ENCODE measurements at regions not wholly inside any gene's neighbourhood (a gene's known extent, or its start where the extent isn't known, plus 50 kb on each side); places are given as distances from the start of the nearest gene placed in this dataset.

DNA sequence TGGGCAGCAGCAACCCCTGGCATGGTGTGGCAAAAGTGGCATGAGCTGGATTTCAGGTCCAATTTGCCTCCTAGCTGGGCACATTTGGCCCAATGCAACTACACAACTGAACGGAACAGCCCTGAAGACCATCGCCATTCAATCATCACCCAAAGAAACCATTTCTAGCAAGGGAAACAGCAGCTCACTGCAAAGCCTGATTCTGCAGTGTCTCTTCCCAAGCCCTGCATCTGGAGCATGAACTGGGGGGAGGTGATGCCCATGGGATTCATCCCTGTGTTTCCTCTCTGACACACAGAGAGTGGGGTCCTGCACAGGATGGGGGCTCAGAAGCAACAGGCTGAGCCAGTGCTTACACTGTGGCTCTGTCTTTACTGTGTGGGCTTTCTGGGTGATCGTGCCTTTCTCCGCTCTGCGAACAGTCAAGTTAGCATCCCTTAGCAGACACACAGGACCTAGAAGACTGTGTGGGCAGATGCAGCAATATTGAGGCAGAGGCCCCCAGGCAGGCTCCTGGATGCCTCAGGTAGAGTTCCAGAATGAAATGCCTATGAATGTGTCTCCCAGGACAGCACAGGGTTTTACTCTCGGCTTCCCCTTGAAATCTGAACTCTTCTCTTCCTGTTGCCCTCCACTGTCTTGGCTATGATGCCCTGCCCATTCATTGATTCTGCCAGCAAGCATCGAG is 91.1 kb upstream of the ALDH1A3 start:
- H3K79me2 ChIP-seq (ENCODE audit: insufficient read depth, low read length) = no peaks in the 10 kb centered on the region
- ATAC-seq (ENCODE audit: insufficient read depth, low read depth) = no peak

DNA sequence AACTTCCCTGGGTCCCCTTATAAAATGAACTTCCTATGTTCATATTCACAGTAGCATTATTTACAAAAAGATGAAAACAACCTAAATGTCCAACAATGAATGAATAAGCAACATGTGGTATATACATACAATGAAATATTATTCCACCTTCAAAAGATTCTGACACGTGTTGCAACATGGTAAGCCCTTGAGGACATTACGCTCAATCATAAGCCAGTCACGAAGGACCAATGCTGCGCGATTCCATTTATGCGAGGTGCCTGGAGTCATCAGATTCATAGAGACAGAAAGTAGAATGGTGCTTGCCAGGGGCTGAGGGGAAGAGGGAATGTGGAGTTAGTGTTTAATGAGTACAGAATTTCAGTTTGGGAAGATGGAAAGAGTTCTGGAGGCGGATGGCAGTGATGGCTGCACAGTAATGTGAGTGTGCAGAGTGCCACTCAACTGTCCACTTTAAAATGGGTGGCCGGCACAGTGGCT is 88.8 kb upstream of the ALDH1A3 start:
- no peak overlapping the region for H3K4me3 ChIP-seq (ENCODE audit: low read depth in 1 of 2, low read length in 2 of 2)
- no peaks in the 10 kb centered on the region for H3K79me2 ChIP-seq (ENCODE audit: insufficient read depth, low read length)
- no peak overlapping the region for H3K9ac ChIP-seq (ENCODE audit: low read depth, low read length)
- TF ChIP-seq, protein P1, sequence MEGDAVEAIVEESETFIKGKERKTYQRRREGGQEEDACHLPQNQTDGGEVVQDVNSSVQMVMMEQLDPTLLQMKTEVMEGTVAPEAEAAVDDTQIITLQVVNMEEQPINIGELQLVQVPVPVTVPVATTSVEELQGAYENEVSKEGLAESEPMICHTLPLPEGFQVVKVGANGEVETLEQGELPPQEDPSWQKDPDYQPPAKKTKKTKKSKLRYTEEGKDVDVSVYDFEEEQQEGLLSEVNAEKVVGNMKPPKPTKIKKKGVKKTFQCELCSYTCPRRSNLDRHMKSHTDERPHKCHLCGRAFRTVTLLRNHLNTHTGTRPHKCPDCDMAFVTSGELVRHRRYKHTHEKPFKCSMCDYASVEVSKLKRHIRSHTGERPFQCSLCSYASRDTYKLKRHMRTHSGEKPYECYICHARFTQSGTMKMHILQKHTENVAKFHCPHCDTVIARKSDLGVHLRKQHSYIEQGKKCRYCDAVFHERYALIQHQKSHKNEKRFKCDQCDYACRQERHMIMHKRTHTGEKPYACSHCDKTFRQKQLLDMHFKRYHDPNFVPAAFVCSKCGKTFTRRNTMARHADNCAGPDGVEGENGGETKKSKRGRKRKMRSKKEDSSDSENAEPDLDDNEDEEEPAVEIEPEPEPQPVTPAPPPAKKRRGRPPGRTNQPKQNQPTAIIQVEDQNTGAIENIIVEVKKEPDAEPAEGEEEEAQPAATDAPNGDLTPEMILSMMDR (IDR thresholded peaks at IDR 0.05; ENCODE audit: borderline replicate concordance, extremely low read depth, low read length, poor library complexity, severe bottlenecking) = no peak
- TF ChIP-seq EZH2 (IDR thresholded peaks at IDR 0.05; ENCODE audit: borderline replicate concordance, low read depth, low read length, severe bottlenecking) = no peak
- ATAC-seq (ENCODE audit: insufficient read depth, low read depth) (no peak), DNase-seq (no peak)
- no peak overlapping the region for H3K4me2 ChIP-seq (ENCODE audit: insufficient read depth, low read length)
- H2AFZ ChIP-seq (ENCODE audit: low read depth, low read length) = no peak overlapping the region
- no peaks in the 10 kb centered on the region for H4K20me1 ChIP-seq (ENCODE audit: insufficient read depth, low read length)
- H3K27me3 ChIP-seq (ENCODE audit: insufficient read depth, low read length, poor library complexity) = no peaks in the 10 kb centered on the region
- no peaks in the 10 kb centered on the region for H3K36me3 ChIP-seq (ENCODE audit: insufficient read depth, low read length)
- H3K9me3 ChIP-seq (ENCODE audit: insufficient read depth, low read length, severe bottlenecking) = no peaks in the 10 kb centered on the region
- H3K27ac ChIP-seq (ENCODE audit: low read length) = no peak overlapping the region
- H3K4me1 ChIP-seq (ENCODE audit: insufficient read depth, low read length) = no peaks in the 10 kb centered on the region

More for the DNA sequence above, 91.1 kb upstream of the ALDH1A3 start:
- Histone ChIP-seq H3K27me3 (ENCODE audit: insufficient read depth, low read length, poor library complexity) (no peaks in the 10 kb centered on the region), H3K9ac (ENCODE audit: low read depth, low read length) (no peak overlapping the region), H3K9me3 (ENCODE audit: insufficient read depth, low read length, severe bottlenecking) (no peaks in the 10 kb centered on the region), H2AFZ (ENCODE audit: low read depth, low read length) (no peak overlapping the region), H4K20me1 (ENCODE audit: insufficient read depth, low read length) (no peaks in the 10 kb centered on the region), H3K4me3 (ENCODE audit: low read depth in 1 of 2, low read length in 2 of 2) (no peak overlapping the region), H3K36me3 (ENCODE audit: insufficient read depth, low read length) (no peaks in the 10 kb centered on the region), H3K4me1 (ENCODE audit: insufficient read depth, low read length) (no peaks in the 10 kb centered on the region), H3K27ac (ENCODE audit: low read length) (no peak overlapping the region), H3K4me2 (ENCODE audit: insufficient read depth, low read length) (no peak overlapping the region)
- no peak for DNase-seq
- TF ChIP-seq EZH2 (IDR thresholded peaks at IDR 0.05; ENCODE audit: borderline replicate concordance, low read depth, low read length, severe bottlenecking) = no peak
- TF ChIP-seq, protein P1 (IDR thresholded peaks at IDR 0.05; ENCODE audit: borderline replicate concordance, extremely low read depth, low read length, poor library complexity, severe bottlenecking) = no peak

DNA sequence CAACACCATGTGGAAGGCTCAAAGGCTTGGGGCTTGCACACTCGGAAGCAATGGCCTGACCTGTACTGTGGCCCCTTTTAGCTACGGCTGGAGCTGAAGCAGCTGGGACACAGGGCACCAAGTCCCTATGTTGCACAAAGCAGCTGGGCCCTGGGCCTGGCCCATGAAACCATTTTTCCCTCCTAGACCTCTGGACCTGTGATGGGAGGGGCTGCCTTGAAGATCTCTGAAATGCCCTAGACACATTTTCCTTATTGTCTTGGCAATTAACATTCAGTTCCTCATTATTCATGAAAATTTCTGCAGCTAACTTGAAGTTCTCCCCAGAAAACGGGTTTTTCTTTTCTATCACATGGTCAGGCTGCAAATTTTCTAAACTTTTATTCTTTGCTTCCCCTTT is 85.6 kb upstream of the ALDH1A3 start:
- Histone ChIP-seq H3K9ac (ENCODE audit: low read depth, low read length) (no peak overlapping the region), H2AFZ (ENCODE audit: low read depth, low read length) (no peak overlapping the region), H3K4me1 (ENCODE audit: insufficient read depth, low read length) (no peaks in the 10 kb centered on the region), H3K9me3 (ENCODE audit: insufficient read depth, low read length, severe bottlenecking) (no peaks in the 10 kb centered on the region), H3K79me2 (ENCODE audit: insufficient read depth, low read length) (no peaks in the 10 kb centered on the region), H3K4me3 (ENCODE audit: low read depth in 1 of 2, low read length in 2 of 2) (no peak overlapping the region), H3K27ac (ENCODE audit: low read length) (no peak overlapping the region), H4K20me1 (ENCODE audit: insufficient read depth, low read length) (no peaks in the 10 kb centered on the region), H3K4me2 (ENCODE audit: insufficient read depth, low read length) (no peak overlapping the region), H3K27me3 (ENCODE audit: insufficient read depth, low read length, poor library complexity) (no peaks in the 10 kb centered on the region), H3K36me3 (ENCODE audit: insufficient read depth, low read length) (no peaks in the 10 kb centered on the region)
- TF ChIP-seq, protein P1 (IDR thresholded peaks at IDR 0.05; ENCODE audit: borderline replicate concordance, extremely low read depth, low read length, poor library complexity, severe bottlenecking) = no peak
- TF ChIP-seq EZH2 (IDR thresholded peaks at IDR 0.05; ENCODE audit: borderline replicate concordance, low read depth, low read length, severe bottlenecking) = no peak
- no peak for ATAC-seq (ENCODE audit: insufficient read depth, low read depth)
- DNase-seq = no peak
